HG03558 (cell line): ENCODE measurements at regions not wholly inside any gene's neighbourhood (a gene's known extent, or its start where the extent isn't known, plus 50 kb on each side); places are given as distances from the start of the nearest gene placed in this dataset.
"Not testable (repeated sequence)": the region's sequence is repeated elsewhere in the genome, so short reads cannot be mapped to it uniquely, and the experiment has no call there.

Source experiments
- ATAC-seq: cut with Tn5 transposase; IDR thresholded peaks from one replicate; pipeline ENCODE4 v1.9.1; 2021; ENCODE audit warnings: moderate number of reproducible peaks; ENCODE audit not compliant: unreplicated experiment; ENCODE audit errors: extremely low read depth

- no peak for ATAC-seq
Measured at GRCh38 chr11:100576718-100577021, 110.4 kb upstream of the ARHGAP42 start.

GRCh38 chr11:100578831-100579311 is 108.2 kb upstream of the ARHGAP42 start:
- no peak for ATAC-seq

- ATAC-seq = no peak
Measured at GRCh38 chr11:100581318-100581717, 105.8 kb upstream of the ARHGAP42 start.

GRCh38 chr11:100584201-100584985 is 102.7 kb upstream of the ARHGAP42 start:
- no peak for ATAC-seq

GRCh38 chr11:100585728-100586127 is 101.4 kb upstream of the ARHGAP42 start:
- no peak for ATAC-seq

GRCh38 chr11:100586361-100587101 is 100.6 kb upstream of the ARHGAP42 start:
- ATAC-seq = no peak

GRCh38 chr11:100592619-100593260 is 94.3 kb upstream of the ARHGAP42 start:
- ATAC-seq = no peak

- ATAC-seq = no peak
Measured at GRCh38 chr11:100593291-100593690, 93.8 kb upstream of the ARHGAP42 start.

- ATAC-seq = no peak
Measured at GRCh38 chr11:100594320-100594719, 92.8 kb upstream of the ARHGAP42 start.

- no peak for ATAC-seq
Measured at GRCh38 chr11:100600941-100601340, 86.1 kb upstream of the ARHGAP42 start.

- ATAC-seq = no peak
Measured at GRCh38 chr11:100602716-100603115, 84.4 kb upstream of the ARHGAP42 start.

GRCh38 chr11:100607761-100608160 is 79.3 kb upstream of the ARHGAP42 start:
- ATAC-seq = not testable (repeated sequence)

GRCh38 chr11:100612766-100613165 is 74.3 kb upstream of the ARHGAP42 start:
- ATAC-seq = peak; percentile 85

- ATAC-seq = no peak
Measured at GRCh38 chr11:100618914-100619313, 68.2 kb upstream of the ARHGAP42 start.

GRCh38 chr11:100619484-100619883 is 67.6 kb upstream of the ARHGAP42 start:
- ATAC-seq = no peak

- no peak for ATAC-seq
Measured at GRCh38 chr11:100622404-100622803, 64.7 kb upstream of the ARHGAP42 start.

- no peak for ATAC-seq
Measured at GRCh38 chr11:100624346-100624745, 62.7 kb upstream of the ARHGAP42 start.

- no peak for ATAC-seq
Measured at GRCh38 chr11:100625041-100625440, 62.0 kb upstream of the ARHGAP42 start.

GRCh38 chr11:100629671-100630070 is 57.4 kb upstream of the ARHGAP42 start:
- ATAC-seq = no peak

- ATAC-seq = no peak
Measured at GRCh38 chr11:100630898-100631297, 56.2 kb upstream of the ARHGAP42 start.

- ATAC-seq = no peak
Measured at GRCh38 chr11:100631316-100631715, 55.8 kb upstream of the ARHGAP42 start.
